Activated CD4-positive, alpha-beta T cell treated with anti-CD3 and anti-CD28 coated beads, Interleukin-2, amount 50 U/mL, for 16 hours (primary cell): ENCODE measurements at regions not wholly inside any gene's neighbourhood (a gene's known extent, or its start where the extent isn't known, plus 50 kb on each side); places are given as distances from the start of the nearest gene placed in this dataset.
"Not testable (repeated sequence)": the region's sequence is repeated elsewhere in the genome, so short reads cannot be mapped to it uniquely, and the experiment has no call there.

Source experiments
- DNase-seq: peaks from one replicate; pipeline ENCODE4 v3.0.0-alpha.2; 2020

DNA sequence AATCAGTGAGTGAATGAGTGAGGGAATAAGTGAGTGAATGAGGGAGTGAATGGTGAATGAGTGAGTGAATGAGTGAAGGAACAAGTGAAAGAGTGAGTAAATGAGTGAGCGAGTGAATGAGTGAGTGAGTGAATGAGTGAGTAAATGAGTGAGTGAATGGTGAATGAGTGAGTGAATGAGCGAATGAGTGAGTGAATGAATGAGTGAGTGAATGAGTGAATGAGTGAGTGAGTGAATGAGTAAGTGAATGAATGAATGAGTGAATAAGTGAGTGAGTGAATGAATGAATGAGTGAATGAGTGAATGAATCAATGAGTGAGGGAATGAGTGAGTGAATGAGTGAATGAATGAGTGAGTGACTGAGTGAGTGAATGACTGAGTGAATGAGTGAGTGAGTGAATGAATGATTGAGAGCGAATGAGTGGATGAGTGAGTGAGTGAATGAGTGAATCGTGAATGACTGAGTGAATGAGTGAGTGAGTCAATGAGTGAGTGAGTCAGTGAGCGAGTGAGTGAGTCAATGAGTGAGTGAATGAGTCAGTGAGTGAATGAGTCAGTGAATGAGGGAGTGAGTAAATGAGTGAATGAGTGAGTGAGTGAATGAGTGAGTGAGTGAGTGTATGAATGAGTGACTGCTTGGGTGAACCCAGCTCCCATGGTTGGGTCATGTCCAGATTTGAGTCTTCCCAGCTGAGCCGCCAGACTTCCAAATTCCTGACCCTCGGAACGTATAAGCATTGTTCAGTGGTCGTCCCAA is 133.0 kb downstream of the NPIPB11 start:
- peak; percentile 24 for DNase-seq

DNA sequence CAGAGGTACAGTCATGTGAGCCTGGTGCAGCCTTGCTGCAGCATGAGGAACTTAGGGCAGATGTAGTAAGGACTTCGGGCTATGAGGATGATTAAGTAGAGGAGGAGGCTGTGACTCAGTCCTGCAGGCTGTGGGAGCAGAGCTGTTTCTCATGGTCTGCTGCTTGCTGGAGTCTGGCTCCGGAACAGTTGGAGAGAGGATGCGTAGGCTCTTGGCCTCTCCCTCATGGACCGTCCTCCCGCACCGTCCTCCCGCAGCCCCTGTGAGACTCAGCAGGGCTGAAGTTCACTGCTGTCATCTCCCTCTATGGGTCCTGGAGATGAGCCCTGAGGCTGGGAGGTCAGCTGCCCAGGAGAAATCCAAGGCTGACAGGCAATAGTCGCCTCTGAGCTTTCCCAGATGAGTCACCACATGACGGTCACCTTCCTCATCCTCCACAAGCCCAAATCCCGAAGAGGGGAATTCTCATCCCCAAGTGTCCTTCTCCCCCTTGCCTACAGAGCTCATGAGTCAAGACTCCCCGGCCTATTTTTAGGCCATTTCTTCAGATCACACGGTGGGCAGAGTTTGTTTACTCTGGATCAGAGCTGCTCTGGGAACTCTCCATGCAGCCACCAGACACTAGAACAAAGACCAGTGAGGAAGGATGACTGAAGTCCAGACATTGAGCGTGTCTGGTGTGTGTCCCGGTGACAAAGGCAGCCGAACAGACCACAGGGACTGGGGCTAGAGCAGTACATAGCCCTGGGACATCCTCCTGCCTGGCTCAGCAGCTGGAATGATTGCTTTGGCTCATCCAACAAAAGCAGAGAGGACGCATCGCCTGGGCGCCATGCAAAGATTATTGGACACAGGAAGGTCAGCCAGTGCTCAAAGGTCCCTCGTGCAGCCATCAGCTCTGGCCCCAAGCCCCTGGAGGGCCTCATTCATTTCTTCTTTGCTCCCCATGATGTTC is 134.5 kb downstream of the NPIPB11 start:
- DNase-seq: not testable (repeated sequence)

DNA sequence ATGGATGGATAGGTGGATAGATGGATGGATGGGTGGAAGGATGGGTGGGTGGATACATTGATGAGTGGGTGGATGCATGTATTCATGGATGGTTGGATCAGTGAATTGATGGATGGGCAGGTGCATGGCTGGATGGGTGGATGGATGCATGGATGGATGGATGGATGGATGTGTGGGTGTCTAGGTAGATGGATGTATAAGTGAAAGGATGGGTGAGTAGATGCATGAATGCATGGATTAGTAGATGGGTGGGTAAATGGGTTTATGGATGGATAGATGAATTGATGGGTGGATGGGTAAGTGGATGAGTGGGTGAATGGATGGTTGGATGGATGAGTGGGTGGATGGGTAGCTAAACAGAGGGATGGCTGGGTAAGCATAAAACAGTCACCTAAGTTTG is 135.6 kb downstream of the NPIPB11 start:
- not testable (repeated sequence) for DNase-seq

DNA sequence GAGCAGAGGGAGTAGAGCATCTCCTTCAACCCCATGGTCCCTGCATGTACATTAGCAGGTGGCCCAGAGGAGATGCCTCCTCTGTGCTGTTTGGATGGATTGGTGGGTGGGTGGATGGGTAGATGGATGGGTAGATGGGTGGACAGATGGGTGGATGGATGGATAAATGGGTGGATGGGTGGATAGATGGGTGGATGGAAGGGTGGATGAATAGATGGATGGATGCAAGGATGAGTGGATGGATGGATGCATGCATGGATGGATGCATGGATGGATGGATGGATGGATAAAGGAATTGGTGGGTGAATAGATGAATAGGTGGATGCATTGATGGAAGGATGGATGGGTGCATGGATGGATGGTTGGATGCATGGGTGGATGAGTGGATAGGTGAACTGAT is 136.5 kb downstream of the NPIPB11 start:
- DNase-seq: not testable (repeated sequence)

DNA sequence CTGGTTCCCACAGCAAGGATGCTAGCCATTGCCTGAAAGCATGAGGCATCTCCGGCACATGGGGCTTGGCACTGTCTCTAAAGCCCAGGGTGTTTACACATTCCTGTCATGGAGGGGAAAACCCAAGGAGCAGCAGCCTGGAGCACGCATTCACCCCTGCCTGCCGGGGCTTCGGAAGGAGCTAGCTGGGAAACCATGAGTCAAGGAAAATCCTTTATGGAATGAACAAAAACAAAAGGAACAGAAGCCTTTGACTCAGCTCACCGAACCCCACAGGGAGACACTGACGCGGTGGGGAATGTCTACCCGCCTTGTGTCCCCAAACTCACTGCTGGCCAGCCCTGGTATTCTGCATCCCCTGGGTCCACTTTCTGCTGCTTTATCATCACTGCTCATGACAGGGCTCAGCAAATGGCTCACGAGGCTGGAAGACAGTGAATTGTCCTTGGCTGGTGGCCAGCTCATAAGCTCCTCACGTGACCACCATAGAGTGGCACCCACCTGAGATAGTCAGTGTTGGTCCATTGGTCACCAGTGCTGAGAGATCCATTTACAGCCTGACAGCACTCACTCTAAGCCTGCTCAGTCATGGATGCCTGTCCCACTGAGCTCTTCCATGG is 137.2 kb downstream of the NPIPB11 start:
- DNase-seq: not testable (repeated sequence)

DNA sequence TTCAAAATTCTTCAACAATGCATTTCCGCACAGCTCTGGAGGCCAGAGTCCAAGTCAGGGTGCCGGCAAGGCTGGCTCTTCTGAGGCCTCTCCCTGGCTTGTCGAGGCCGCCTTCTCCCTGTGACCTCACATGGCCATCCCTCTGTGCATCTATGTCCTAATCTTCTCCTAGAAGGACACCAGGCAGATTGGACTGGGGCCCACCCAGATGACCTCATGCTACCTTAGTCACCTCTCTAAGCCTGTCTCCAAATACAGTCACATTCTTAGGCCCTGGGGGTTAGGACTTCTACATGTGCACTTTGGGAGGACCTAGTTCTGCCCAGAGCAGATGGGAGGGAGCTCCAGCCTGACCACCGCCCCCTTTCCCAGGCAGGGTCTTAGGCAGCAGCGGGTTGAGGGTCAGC is 137.7 kb downstream of the NPIPB11 start:
- not testable (repeated sequence) for DNase-seq

DNA sequence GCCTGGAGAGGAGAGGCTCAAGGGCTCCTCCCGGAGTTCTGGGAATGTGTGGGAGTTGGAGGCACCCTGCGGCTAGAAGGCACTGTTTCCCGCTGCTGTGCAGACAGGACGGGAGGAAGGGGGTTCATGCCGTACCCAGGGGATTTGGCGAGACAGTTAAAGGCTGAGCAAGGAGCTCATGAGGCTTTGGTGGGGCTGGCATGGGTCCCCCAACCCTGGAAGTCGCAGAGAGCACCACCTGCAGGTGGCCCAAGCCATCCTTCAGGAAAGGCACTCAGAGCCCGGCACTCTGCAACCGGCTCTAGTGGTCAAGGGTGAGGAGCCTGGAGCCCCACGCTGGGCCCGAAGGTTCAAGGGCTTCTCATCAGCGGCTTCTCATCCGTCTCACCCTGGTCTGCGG is 138.2 kb downstream of the NPIPB11 start:
- not testable (repeated sequence) for DNase-seq

DNA sequence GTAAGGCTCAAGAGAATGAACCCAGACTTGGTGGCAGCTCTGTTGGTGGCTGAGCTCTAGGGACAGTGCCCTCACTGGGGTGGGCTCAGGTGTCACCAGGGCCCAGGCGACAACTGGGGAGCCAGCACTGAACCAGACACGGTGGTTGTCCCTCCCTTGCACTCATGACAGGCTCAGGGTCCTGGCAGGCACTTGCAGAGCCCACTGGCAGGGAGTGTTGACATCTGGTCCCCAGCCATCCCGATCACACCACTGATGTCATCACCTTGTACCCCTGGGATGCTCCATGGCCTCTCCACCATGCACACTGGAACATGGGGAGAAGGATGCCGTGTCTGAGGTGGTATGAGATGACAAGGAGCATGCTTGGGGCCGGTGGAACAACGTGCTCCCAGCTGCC is 138.6 kb downstream of the NPIPB11 start:
- DNase-seq: not testable (repeated sequence)

DNA sequence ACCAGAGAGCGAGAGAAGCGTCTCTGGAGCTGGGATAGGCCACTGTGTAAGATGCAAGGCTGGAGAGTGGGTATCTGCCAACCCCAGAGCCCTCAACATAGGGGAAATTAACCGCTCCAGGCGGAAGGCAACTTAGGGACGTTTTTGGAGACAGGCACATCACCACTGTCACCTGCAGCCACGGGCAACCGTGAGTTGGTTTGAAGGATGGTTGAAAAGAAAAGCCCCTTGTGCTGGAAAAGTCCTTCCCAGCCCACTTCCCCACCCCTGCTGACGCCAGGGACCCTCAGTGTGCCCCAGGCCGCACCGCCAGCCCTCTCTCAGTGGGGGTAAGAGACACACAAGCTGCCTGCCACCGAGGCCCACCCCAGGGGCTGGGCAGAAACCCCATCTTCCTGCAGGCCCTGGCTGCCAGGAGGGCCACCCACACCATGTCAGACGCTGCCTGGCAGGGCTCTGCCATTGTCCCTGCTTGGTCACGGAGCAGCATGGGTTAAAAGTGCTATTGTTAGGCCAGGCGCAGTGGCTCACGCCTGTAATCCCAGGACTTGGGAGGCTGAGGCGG is 139.4 kb downstream of the NPIPB11 start:
- not testable (repeated sequence) for DNase-seq

DNA sequence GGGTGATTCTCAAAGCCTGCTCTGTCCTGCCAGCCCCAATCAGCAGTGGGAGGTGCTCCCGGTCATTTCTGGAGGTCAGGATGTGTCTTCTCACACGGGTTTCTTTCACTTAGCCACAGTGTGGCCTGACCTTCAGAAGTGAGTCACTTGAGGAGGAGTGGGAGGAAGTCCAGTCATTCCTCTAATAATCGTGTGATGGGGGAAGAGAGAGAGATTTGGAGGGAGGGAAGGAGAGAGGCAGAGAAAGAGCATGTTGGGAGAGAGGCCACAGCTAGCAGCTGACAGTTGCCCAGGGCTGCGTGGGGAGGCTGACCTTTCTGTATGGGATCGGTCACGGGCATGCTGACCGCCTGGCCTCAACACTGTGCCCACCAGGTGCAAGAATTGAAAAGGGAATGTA is 139.9 kb downstream of the NPIPB11 start:
- peak; percentile 36 for DNase-seq

DNA sequence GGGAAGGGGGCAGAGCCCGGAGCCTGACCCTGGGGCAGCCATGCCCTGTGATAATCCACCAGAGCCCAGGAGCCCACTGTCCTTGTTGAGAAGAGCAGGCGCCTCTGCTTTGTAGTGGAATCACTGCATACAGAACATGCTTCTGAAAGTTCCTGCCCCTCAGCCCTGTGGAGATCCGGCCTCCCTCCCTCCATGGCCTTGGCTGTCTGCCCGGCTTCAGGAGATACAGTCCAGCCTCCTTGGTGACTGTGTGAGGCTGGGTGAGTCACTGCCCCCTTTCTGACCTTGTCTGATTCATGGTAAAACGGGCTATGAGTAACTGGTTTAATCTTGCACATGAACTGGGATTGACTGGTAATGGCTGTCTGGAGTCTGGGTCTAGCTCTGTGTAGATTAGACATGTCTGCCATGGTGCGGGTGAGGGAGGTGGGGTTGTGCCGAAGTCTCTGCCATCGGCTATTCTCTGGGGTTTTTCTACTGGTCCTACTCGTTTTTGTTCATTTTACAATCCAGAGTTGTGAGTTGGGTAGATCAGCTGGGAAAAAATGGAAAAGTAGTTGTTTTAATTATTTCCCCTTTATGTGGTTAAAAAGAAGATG is 141.2 kb downstream of the NPIPB11 start:
- peak; percentile 14 for DNase-seq

DNA sequence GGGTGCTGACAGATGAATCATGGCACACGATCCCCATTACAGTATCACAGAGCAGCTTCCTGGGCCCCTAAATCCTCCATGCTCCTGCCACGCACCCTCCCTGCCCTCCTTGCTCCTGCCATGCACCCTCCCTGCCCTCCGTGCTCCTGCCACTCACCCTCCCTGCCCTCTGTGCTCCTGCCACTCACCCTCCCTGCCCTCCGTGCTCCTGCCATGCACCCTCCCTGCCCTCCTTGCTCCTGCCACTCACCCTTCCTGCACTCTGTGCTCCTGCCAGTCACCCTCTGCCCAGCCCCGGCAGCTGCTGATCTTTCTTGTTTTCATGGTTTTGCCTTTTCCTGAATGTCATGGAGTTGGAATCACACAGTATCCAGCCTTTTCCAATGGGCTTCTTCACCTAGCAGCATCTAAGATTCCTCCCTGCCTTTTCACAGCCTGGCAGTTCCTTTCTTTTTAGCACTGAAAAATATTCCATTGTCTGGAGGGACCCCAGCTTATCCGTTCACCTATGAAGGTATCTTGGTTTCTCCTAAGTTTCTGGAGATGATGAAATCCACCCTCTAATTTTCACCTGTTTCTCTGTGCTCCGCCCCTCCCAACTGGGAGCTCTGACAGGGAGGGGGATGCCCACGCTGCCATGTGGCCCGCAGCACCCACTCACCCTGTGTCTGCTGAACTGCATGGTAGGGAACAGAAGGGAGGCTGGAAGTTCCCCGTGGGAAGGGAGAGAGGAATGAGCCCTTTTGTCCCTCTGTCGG is 142.3 kb downstream of the NPIPB11 start:
- DNase-seq: not testable (repeated sequence)

DNA sequence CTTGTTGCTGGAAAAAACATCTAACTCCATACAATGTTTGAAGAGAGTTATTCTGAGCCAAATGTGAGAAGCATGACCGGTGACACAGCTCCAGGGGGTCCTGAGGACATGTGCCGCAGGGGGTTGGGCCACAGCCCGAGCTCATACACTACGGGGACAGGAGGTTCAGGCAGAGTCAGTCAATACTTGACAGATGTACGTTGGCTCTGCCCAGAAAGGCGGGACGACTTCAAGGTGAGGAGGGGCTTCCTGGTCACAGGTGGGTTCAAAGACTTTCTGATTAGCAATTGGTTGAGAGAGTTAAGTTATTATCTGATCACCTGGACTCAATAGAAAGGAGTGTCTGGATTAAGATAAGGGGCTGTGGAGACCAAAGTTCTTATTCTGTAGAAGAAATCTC is 143.8 kb downstream of the NPIPB11 start:
- not testable (repeated sequence) for DNase-seq

DNA sequence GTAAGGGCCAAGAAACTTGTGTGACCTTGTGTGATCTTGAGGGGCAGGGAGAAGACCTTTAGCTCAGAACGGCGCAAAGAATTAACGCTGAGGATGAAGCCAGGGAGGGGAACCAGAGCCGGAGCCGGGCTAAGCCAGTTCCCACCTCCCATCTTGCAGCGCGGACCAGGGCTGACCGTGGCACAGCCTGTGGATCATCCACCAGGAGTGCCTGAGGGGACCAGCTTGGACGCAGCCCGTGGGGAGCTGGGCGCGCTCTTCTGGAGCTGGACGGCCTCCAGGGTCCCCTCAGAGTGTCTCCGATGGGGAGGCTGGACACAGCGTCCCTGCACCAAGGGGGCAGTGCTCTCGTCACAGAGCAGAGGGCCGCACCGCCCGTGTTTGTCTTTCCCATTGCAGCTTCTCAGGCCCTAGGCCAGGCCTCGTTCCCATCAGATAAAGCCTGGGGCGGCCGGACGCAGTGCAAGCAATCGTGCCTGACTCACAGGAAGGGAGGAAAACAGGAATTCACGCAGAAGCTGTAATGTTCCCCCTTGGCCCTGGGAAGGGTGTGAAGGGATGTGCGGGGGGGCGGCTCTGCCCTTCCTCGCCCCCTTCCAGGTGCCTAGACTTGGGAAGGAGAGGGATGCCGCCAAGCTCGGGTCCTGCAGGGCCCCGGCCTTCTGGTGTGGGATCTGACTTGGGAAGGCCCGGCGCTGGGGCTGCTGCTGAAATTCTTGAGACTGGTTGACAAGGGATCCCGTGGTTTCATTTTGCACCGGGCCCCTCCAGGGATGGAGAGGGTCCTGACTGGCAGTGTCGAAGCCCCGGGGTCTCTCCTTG is 144.9 kb downstream of the NPIPB11 start:
- not testable (repeated sequence) for DNase-seq

DNA sequence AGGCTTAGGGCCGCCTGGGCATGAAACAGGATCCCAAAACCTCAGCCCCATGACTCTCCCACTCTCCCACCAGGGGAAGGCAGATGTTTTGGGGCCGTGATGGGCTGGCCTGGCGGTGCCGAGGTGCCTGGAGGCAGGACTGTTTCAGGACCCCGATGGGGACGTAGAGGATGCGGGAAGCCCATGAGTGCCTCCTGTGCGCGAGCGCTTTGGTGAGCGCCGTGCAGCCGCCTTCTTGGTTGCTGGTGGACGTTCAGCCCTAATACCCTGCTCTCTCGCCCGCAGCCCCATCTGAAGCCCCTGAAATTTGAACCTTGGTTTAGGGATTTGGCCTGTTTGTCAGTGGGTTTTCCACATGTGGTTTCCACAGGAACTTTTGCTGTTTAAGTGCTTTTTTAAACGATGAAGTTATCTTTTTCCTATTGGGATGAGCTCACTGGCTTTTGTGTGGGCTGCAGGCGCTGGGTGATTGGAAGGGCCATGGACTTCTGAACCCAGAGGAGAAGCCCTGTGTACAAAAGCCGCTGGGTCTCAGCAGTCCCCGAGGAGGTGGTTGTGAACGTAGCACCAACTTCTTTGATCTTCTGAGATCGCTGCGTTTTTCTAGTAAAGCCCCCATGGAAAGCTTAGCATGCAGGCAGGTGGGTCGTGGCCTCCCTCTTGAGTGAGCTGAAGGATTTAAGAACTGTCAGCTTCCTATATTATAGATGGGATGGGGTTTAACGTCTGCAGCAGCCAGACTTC is 145.7 kb downstream of the NPIPB11 start:
- DNase-seq: not testable (repeated sequence)

DNA sequence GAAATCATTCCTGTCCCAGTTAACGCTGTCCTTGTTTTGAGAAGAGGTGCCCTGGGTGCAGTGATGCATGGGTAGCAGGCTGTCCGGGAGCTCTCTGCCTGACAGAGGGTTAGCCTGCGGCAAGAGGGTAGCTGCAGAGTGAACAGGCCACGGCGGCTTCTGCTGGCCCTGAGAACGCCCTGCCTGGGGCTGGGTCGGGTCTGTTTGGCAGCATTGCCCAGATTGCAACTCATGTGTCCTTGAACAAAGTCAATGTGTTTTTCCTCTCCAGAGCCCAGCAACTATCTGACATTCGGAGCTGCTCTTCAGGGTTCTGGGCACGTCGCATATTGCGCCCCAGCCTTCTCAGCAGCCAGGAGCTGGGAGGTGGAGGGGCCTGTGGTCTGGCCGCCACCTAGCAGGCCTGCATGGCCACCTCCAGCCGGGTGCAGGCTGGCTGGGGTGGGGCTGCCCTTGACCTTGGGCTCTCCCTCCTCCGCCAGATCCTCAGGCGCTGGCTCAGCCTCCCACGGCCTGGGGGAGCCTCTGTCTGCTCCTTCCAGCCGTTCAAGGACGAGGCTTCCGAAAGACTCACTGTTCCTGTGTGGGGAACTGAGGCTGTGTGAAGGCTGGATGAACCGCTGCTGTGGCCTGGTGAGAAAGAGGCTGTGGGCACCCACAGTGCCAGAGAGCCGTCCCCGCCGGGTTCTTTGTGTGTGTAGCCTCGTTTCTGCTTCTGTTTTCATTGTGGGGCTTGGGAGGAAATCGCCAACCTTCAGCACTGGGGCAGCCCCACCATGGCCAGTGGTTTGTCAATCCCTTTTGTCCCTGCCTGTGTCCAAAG is 146.7 kb downstream of the NPIPB11 start:
- not testable (repeated sequence) for DNase-seq

DNA sequence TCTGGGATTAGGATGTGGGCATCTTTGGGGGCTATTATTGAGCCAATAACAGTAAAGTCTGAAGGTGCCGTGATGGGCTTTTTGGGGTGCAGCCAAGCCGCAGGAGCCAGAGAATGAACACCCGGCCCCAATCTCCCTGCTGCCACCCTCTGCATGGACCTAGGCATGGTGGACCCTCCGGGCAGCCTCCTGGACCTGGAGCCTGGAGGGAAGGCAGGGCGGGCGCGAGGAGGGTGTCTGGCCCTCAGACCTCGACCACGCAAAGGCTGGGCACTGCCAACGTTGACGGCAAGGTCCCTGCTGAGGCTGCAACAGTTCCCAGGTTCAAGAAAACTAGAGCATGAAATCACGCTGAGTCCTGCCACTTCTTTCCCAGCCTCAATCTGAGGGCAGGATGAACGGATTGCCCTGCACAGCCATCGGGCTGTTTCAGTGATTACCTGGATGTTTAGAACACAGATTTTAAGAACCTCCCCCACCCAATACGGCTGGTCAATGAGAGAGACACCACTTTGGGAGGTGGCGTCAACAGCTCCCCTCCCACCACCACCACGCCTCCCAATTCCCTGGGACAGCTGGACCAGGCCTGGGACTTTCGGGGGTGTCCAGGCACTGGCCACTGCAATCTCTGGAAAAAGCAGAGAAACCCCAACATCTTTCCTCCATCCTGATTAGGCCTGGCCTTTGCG is 147.4 kb downstream of the NPIPB11 start:
- not testable (repeated sequence) for DNase-seq
